HK-2 (cell line): ENCODE measurements at regions not wholly inside any gene's neighbourhood (a gene's known extent, or its start where the extent isn't known, plus 50 kb on each side); places are given as distances from the start of the nearest gene placed in this dataset.

Experiments
- DNase-seq: peaks from one replicate; pipeline ENCODE4 v3.0.0-alpha.2; 2018; ENCODE audit not compliant: unreplicated experiment

DNA sequence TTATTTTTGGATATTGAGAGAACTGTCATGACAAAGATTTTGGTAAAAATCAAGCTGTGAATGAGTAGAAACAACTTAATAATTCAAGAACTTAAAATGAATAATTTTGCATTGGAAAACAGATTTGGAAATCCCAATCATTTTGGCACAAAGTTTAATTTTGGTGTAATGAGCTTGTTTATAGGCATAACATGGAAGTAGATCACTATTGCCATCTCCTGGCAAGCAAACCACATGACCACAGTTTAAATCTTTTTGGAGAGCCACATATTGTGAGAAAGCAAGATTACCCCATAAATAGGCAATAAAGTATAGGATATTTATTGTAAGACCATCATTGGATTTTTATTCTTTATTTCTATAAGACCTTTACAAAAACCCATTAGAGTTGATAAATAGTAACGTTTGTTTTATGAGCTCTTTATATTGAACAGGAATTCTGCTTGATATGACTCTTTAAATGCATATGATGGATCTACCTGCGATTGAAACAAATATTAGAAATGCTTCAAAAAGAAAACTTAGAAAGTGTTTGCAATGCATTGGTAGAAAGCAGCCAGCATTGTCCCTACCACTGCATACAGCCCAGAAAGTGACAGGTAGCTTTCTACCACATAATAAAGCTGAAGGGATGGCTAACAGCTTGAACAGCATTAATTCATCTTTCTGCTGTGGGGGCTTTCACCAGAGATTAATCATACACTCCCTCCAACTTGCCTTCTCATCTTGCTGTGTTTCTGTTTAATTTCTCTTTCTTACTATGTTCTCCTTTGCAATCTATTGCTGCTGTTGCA is 766.8 kb downstream of the TBL1XR1 start:
- no peak for DNase-seq

DNA sequence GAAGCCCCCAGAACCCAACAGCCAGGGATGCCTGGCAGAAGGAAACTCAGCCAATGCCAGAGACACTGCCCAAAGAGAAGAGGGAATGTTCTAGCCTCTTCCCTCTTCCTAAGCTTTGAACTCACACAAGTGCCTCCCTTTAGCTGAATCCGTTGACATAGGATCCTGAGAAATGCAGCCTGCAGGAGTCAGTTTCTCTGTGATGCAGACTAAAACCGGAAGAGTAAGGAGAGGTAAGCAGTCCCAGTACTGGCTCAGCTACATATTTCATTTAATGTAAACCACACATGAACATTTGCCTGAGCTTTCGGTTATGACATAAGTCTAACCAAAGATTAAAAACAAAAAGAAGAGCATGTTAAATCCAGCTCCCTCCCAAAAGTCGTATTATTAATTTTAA is 768.7 kb downstream of the TBL1XR1 start:
- DNase-seq = no peak

GRCh38 chr3:176426371-176426770 is 770.9 kb downstream of the TBL1XR1 start:
- no peak for DNase-seq

DNA sequence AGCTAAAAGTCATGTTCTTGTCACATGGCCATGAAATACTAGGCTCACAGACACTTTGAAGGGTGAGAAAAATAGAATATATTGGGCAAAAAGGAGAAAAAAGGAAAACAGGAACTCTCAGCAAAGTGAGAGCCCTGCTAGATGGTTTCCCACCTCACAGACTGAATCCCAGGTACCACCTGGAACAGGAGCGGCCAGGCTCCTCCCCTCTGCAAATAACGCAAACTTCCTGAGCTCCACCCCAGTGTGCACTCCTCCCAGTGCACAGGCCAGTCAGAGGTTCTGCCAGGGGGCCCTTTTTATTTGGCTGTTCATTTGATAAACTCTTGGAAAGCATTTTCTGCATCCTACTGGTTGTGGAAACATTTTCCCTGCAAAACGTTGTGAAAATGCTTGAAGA is 780.4 kb downstream of the TBL1XR1 start:
- DNase-seq = no peak

- DNase-seq = no peak
Observed at GRCh38 chr3:176415661-176416295, 781.5 kb downstream of the TBL1XR1 start.

- no peak for DNase-seq
Observed at GRCh38 chr3:176412771-176413170, 784.5 kb downstream of the TBL1XR1 start.

DNA sequence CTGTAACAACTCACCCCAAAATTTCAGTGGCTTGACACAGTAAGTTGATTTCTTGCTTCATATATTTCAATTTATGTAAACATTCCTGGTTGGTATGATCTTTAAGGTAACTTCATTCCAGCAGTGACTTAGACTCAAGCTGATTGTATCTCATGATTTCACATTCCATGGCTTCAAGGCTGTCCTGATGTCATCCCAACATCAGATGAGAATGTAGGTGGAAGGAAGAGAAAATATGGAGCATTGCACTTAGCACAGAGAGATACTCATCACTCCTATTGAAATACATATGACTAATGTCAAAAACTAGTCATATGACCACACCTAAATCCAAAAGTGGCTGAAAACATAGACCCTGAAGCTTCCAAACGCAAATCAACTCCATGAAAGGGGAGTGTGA is 793.8 kb downstream of the TBL1XR1 start:
- no peak for DNase-seq

GRCh38 chr3:176401211-176401610 is 796.1 kb downstream of the TBL1XR1 start:
- no peak for DNase-seq

DNA sequence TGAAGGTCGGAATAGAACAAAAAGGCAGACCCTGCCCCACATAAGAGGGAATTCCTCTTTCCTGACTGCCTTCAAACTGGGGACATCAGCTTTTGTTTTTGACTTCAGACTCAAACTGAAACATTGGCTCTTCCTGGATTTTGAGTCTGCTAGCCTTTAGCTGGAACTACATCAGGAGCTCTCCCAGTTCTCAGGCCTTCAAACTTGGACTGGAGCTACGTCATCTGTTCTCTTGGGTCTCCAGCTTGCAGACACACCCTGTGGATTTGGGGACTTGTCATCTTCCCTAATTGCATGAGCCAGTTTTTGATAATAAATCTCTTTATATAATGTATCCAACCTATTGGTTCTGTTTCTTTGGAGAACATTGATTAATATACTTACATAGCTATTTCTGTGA is 798.1 kb downstream of the TBL1XR1 start:
- no peak for DNase-seq

DNA sequence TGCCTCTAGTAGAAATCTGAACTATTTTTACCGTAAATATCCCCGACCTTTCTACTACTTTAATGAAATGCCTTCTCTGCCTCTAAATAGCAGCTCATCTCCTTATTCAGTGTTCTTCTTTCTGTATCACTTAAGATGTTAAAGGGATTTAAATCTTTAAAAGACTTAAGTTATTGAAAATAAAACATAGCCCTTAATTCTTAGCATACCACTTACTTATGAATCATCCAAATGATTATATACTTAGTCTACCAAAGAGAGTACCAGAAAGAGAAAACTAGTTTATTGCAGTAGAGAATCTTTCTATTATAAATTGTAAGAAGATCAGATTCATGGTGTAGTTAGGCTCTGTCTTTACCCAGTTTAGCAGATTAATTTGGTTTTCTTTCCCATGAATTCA is 802.0 kb downstream of the TBL1XR1 start:
- no peak for DNase-seq

- no peak for DNase-seq
Observed at GRCh38 chr3:176378789-176379188, 818.5 kb downstream of the TBL1XR1 start.

- DNase-seq = no peak
Observed at GRCh38 chr3:176376531-176376930, 820.8 kb downstream of the TBL1XR1 start.

- DNase-seq = no peak
Observed at GRCh38 chr3:176375519-176375918, 821.8 kb downstream of the TBL1XR1 start.

- DNase-seq = no peak
Observed at GRCh38 chr3:176362191-176362731, 835.0 kb downstream of the TBL1XR1 start.

DNA sequence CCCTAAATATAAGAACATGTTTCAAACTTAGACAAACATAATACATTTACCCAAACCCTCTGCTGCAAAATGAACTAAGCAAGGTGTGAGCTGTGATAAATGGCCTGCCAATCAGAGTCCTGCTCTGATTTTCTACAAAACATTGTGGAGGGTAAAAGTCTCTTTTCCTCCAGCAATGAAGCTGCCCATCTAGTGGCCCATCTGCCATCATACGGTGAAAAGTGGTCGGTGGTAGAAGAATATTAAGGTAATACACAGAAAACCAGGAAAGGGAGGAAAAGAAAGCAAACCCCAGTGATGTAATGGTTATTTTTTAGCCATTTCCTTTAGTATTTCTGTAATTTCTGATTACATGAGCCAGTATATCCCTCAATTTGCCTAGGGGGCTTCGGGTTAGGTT is 838.1 kb downstream of the TBL1XR1 start:
- DNase-seq = no peak

- no peak for DNase-seq
Observed at GRCh38 chr3:176357891-176358290, 839.4 kb downstream of the TBL1XR1 start.

DNA sequence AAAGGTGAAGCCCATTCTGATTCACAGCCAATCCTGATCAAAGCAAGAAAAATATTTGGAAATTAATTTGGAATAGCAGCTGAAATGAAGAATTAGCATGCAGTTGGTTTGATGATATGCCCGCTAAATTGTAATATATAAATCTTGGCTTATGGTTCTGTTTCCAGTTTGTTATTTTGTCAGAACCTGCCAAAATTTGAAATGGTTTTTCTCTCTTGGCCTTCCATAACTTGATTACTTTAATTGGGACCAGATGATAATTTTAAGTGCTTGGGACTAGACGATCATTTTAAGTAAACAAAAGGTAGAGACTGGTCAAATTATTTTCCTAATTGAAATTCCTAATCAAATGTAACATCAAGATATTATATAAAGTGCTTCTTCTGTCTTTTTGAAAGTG is 842.4 kb downstream of the TBL1XR1 start:
- no peak for DNase-seq

DNA sequence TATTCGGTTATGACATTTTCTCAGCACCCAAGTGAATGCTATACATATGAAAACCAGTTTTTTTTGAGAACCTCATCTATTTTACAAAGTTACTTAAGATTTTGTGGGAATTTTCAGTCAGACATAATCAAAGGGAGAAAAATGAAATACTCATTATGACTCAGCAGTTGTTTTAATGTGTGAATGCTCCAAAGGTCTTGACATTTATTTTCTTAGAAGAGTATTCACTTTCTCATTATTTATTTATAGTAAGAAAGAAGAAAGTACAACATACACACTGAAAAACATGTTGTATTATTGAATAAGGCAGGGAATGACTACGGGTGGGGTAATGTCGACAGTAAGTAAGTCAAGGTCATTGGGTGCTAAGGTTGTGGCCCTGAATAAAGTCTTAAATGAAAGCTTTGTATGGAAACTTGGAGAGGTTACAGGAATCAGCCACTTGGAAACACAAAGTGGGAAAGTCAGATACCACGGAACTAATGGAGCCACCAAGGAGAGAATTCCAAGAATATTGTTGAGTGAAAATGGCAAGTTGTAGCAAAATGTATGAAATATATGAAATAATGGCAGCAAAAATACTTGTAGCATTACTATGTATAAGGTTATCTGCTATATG is 844.5 kb downstream of the TBL1XR1 start:
- DNase-seq = no peak

DNA sequence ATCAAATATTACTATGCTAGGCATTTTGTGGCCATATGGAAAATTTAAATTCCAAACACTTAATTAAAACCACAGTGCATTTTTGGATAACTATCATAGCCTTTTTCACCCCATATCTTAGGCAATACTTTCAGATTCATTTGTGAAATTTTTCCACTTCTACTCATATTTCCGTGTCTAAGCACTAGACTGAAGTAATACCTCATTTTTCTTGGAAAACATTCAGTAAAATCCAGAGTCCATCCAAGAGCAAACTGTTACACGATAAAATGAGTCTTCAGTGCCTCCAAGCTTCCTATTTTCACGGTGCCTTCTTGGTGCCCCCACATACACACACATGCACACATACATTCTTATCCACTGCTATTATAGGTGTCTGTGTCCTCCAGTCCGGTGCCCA is 845.9 kb downstream of the TBL1XR1 start:
- no peak for DNase-seq

DNA sequence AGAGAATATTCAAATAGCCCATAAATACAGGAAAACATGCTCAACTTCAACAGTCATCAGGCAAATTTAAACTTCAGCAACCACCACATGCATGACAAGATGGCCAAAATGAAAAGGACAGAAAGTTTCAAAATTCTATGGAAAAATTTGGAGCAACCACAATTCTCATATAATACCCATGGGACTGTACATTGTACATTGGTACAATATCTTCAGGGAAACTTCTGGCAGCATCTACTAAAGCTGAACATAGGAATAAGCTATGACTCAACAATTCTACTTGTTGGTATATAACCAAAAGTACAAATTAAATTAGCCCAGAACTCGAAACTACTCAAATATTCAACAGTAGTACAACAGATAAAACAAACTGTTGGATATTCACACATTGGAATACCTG is 847.6 kb downstream of the TBL1XR1 start:
- no peak for DNase-seq

GRCh38 chr3:176347424-176348146 is 849.7 kb downstream of the TBL1XR1 start:
- no peak for DNase-seq

DNA sequence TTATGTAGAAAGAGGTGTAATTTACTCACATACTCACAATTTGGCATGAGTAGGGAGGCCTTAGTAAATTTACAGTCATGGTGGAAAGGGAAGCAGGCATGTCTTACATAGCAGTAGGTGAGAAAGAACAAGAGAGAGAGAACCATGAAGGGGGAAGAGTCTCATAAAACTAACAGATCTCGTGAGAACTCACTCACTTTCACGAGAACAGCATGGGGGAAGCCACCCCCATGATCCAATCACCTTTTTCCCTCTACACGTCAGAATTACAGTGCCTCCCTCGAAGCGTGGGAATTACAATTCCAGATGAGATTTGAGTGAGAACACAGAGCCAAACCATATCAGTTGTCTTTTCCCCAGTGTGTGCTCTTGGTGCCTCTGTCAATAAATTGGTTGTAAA is 855.3 kb downstream of the TBL1XR1 start:
- DNase-seq = no peak
